WTC11 (cell line): ENCODE measurements at regions not wholly inside any gene's neighbourhood (a gene's known extent, or its start where the extent isn't known, plus 50 kb on each side); places are given as distances from the start of the nearest gene placed in this dataset.

Source experiments
- ATF3 ChIP-seq: sonication (generic); formaldehyde crosslinking; conservative IDR thresholded peaks from 2 replicates; pipeline ENCODE4 v1.8.1; 2022; ENCODE audit warnings: mild to moderate bottlenecking, missing genetic modification reagents
- CTCF ChIP-seq: fragments of 200-600 bp; IDR thresholded peaks from 2 replicates; pipeline ENCODE4 v1.8.0; 2022; ENCODE audit warnings: antibody characterized with exemption
- FOXJ3 ChIP-seq: sonication (generic); formaldehyde crosslinking; IDR thresholded peaks from 2 replicates; pipeline ENCODE4 v1.9.0; 2021; ENCODE audit warnings: missing genetic modification reagents, mild to moderate bottlenecking, borderline replicate concordance
- FOXP1 ChIP-seq: sonication (generic); formaldehyde crosslinking; IDR thresholded peaks from 2 replicates; pipeline ENCODE4 v1.8.0; 2022; ENCODE audit warnings: missing genetic modification reagents, mild to moderate bottlenecking, moderate library complexity, borderline replicate concordance
- IRF2 ChIP-seq: sonication (generic); formaldehyde crosslinking; IDR thresholded peaks from 2 replicates; pipeline ENCODE4 v1.8.0; 2022; ENCODE audit warnings: low read depth, missing genetic modification reagents, borderline replicate concordance
- ZNF138 ChIP-seq: sonication (generic); formaldehyde crosslinking; conservative IDR thresholded peaks from 2 replicates; pipeline ENCODE4 v1.8.1; 2022; ENCODE audit warnings: mild to moderate bottlenecking, moderate library complexity, missing genetic modification reagents
- TF ChIP-seq, protein P1 (sequence below): sonication (generic); formaldehyde crosslinking; IDR thresholded peaks from 2 replicates; pipeline ENCODE4 v1.8.0; 2022; ENCODE audit warnings: mild to moderate bottlenecking, missing genetic modification reagents

DNA sequence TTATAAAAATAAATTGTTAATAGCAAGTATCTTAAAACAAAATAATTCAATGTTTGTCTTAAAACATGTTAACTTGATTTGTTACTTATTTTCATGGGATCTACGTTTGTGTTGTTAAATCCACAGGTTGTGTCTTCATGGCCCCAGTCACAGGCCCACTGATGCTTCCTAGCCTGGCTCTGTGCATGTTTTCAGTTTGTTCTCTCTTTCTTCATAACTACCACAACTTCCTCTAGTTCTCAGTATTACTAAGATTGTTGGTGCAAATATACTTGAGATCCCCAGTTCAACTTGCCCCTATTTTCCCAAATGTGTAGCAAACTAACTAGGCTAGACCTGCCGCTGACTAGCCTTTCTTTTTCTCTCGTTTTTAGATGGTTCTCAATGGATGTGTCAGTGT is 250.5 kb downstream of the NRIP1 start:
- TF ChIP-seq CTCF: no peak
- TF ChIP-seq FOXJ3 (CRISPR knock-in tag): no peak
- TF ChIP-seq FOXP1 (CRISPR knock-in tag): no peak
- no peak for TF ChIP-seq ZNF138 (CRISPR knock-in tag)
- TF ChIP-seq, protein P1, sequence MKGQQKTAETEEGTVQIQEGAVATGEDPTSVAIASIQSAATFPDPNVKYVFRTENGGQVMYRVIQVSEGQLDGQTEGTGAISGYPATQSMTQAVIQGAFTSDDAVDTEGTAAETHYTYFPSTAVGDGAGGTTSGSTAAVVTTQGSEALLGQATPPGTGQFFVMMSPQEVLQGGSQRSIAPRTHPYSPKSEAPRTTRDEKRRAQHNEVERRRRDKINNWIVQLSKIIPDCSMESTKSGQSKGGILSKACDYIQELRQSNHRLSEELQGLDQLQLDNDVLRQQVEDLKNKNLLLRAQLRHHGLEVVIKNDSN (CRISPR knock-in tag): no peak
- no peak for TF ChIP-seq ATF3 (CRISPR knock-in tag)
- no peak for TF ChIP-seq IRF2 (CRISPR knock-in tag)
